Glutamatergic neuron (in vitro differentiated cells): ENCODE measurements at regions not wholly inside any gene's neighbourhood (a gene's known extent, or its start where the extent isn't known, plus 50 kb on each side); places are given as distances from the start of the nearest gene placed in this dataset.

Source experiments
- DNase-seq: peaks from one replicate; pipeline ENCODE4 v3.0.0; 2022
- H3K27ac Mint-ChIP-seq: one replicate; pipeline ENCODE4 v1.8.0; 2020; ENCODE audit warnings: mild to moderate bottlenecking, mixed read lengths, inconsistent platforms; ENCODE audit not compliant: unreplicated experiment
- H3K27me3 Mint-ChIP-seq: one replicate; pipeline ENCODE4 v1.8.0; 2020; ENCODE audit warnings: mild to moderate bottlenecking, moderate library complexity, mixed read lengths, inconsistent platforms; ENCODE audit not compliant: unreplicated experiment
- H3K36me3 Mint-ChIP-seq: one replicate; pipeline ENCODE4 v1.8.0; 2020; ENCODE audit warnings: mild to moderate bottlenecking, mixed read lengths, inconsistent platforms; ENCODE audit not compliant: unreplicated experiment
- H3K4me1 Mint-ChIP-seq: one replicate; pipeline ENCODE4 v1.8.0; 2020; ENCODE audit warnings: mild to moderate bottlenecking, low read depth, mixed read lengths, inconsistent platforms; ENCODE audit not compliant: unreplicated experiment
- H3K4me3 Mint-ChIP-seq: one replicate; pipeline ENCODE4 v1.8.0; 2020; ENCODE audit warnings: mild to moderate bottlenecking, mixed read lengths, inconsistent platforms; ENCODE audit not compliant: unreplicated experiment
- H3K9me3 Mint-ChIP-seq: one replicate; pipeline ENCODE4 v1.8.0; 2020; ENCODE audit warnings: mild to moderate bottlenecking, moderate library complexity, mixed read lengths, inconsistent platforms; ENCODE audit not compliant: unreplicated experiment
- CTCF ChIP-seq: fragments of 200-600 bp; sonication (generic); IDR thresholded peaks from one replicate; pipeline ENCODE4 v1.5.0; 2021; ENCODE audit not compliant: partially characterized antibody, unreplicated experiment

DNA sequence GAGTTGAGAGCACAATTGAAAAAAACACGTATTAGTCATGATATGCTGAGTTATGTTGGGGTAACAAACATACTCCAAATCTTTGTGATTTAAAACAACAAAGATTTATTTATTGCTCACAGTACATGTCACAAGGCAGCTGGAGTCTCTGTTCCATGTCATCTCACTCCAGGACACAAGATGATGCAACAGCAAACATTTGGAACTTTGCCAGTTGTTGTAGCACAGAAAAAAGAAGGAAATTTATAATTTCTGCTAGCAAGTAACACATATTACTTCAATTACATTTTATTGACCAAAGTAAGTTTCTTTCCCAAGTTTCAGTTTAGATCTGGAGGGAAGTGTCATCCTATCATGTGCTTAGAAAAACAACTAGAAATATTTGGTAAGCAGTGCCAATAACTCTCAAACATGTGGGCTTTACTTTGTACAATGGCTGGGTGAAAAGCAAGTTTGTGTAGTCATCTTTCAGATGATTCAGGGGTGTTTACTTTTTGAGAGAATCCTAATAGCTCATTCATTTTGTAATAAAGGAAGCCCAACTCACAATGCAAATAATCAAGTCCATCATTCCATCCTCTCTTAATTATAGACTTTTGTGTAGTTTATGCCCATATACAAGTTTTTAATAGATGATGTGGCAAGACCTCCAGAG is 452.3 kb downstream of the ZIC3 start:
- no peak overlapping the region for H3K4me3 Mint-ChIP-seq
- DNase-seq = no peak
- H3K27ac Mint-ChIP-seq = no peak overlapping the region
- no peaks in the 10 kb centered on the region for H3K36me3 Mint-ChIP-seq
- no peak for TF ChIP-seq CTCF
- H3K27me3 Mint-ChIP-seq = peaks cover 3% of the 10 kb centered on the region
- no peaks in the 10 kb centered on the region for H3K9me3 Mint-ChIP-seq
- H3K4me1 Mint-ChIP-seq = no peaks in the 10 kb centered on the region

- TF ChIP-seq CTCF = no peak
- Mint-ChIP-seq H3K4me3 (no peak overlapping the region), H3K36me3 (no peaks in the 10 kb centered on the region), H3K27me3 (peaks cover 3% of the 10 kb centered on the region), H3K4me1 (no peaks in the 10 kb centered on the region), H3K27ac (no peak overlapping the region), H3K9me3 (no peaks in the 10 kb centered on the region)
- no peak for DNase-seq
These were observed 455.0 kb downstream of the ZIC3 start for GRCh38 chrX:138020941-138021340.

DNA sequence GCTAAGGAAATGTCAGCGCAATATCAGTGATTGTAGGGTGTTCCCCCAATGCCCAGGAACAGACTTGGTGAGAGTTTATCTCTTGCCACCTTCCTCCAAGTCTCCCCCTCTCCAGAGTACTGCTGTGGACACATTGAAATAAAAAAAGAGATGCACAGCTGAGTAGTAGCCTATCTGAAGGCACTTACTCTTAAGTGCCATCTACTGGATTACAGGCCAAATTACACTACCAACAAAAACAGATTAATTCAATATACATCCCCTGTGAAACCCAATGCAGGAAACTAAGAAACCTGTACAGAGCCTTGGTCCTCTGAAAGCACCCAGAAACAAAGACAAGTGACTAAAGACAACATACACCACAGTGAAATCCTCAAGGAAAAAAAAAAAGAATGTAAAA is 460.3 kb downstream of the ZIC3 start:
- Mint-ChIP-seq H3K27me3 (peaks cover 1% of the 10 kb centered on the region), H3K36me3 (no peaks in the 10 kb centered on the region), H3K4me1 (no peaks in the 10 kb centered on the region), H3K27ac (no peak overlapping the region), H3K9me3 (no peaks in the 10 kb centered on the region), H3K4me3 (no peak overlapping the region)
- peak; percentile 47 for TF ChIP-seq CTCF
- no peak for DNase-seq

DNA sequence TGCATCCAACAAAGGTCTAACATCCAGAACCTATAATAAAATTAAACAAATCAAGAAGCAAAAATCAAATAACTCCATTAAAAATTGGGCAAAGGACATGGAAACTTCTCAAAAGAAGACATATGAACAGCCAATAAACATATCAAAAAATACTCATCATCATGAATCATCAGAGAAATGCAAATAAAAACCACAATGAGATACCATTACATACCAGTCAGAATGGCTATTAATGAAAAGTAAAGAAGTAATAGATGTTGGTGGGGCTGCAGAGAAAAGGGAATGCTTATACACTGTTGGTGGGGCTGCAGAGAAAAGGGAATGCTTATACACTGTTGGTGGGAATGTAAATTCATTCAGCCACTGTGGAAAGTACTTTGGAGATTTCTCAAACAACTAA is 465.8 kb downstream of the ZIC3 start:
- TF ChIP-seq CTCF = no peak
- no peaks in the 10 kb centered on the region for H3K27me3 Mint-ChIP-seq
- H3K36me3 Mint-ChIP-seq = no peaks in the 10 kb centered on the region
- H3K9me3 Mint-ChIP-seq = no peaks in the 10 kb centered on the region
- no peak overlapping the region for H3K4me3 Mint-ChIP-seq
- H3K27ac Mint-ChIP-seq = no peak overlapping the region
- H3K4me1 Mint-ChIP-seq = no peaks in the 10 kb centered on the region
- DNase-seq = no peak

DNA sequence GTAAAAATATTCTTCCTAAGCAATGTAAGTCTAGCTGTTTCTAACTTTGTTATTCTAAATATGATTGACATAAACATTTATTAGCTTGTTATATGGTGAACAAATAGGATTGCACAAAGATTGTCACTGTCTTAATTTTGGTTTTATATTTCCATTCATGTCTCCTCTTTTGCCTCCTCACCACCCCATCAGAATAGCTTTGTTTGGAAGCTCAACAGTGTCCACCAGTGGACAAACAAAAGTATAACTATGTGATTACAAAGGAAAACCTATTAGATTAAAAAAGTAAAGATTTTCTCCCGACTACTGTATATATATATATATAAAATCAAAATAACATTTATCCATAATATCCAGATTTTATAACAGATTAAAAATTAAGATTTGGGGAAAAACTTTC is 468.2 kb downstream of the ZIC3 start:
- H3K4me1 Mint-ChIP-seq = no peaks in the 10 kb centered on the region
- DNase-seq = no peak
- H3K36me3 Mint-ChIP-seq = no peaks in the 10 kb centered on the region
- no peak overlapping the region for H3K27ac Mint-ChIP-seq
- TF ChIP-seq CTCF = no peak
- H3K4me3 Mint-ChIP-seq = no peak overlapping the region
- no peaks in the 10 kb centered on the region for H3K27me3 Mint-ChIP-seq
- no peaks in the 10 kb centered on the region for H3K9me3 Mint-ChIP-seq
